Esophagus squamous epithelium (tissue), 5 donors: ENCODE measurements at regions not wholly inside any gene's neighbourhood (a gene's known extent, or its start where the extent isn't known, plus 50 kb on each side); places are given as distances from the start of the nearest gene placed in this dataset.
"Not testable (repeated sequence)": the region's sequence is repeated elsewhere in the genome, so short reads cannot be mapped to it uniquely, and the experiment has no call there.

Experiments used
- DNase-seq: peaks from one replicate; lab custom pipeline; 2025; lab: John Stamatoyannopoulos, UW
- H3K27ac ChIP-seq, 4 donors: fragments of 200-600 bp; sonication (generic); one replicate each; pipeline ENCODE4 v1.5.1; 2016 to 2019; ENCODE audit warnings: mild to moderate bottlenecking in 1 of 4
- H3K27me3 ChIP-seq, 4 donors: fragments of 200-600 bp; sonication (generic); 1 replicate in 3 of 4; 2 replicates in 1 of 4; pipeline versions ENCODE4 v1.5.1 to v1.6.0; 2017 to 2021; ENCODE audit warnings: antibody characterized with exemption in 1 of 4
- H3K36me3 ChIP-seq, 3 donors: fragments of 200-600 bp; sonication (generic); one replicate each; pipeline ENCODE4 v1.5.1; 2016 to 2019
- H3K4me1 ChIP-seq, 3 donors: fragments of 200-600 bp; sonication (generic); one replicate each; pipeline ENCODE4 v1.5.1; 2017 to 2019
- H3K4me3 ChIP-seq, 4 donors: fragments of 200-600 bp; sonication (generic); 1 replicate in 3 of 4; 2 replicates in 1 of 4; pipeline ENCODE4 v1.5.1; 2016 to 2019; ENCODE audit warnings: mild to moderate bottlenecking in 2 of 4, moderate library complexity in 1 of 4
- H3K9me3 ChIP-seq, 3 donors: fragments of 200-600 bp; sonication (generic); one replicate each; pipeline ENCODE4 v1.5.1; 2016 to 2019
- POLR2A ChIP-seq, 4 donors: fragments of 450-650 bp; IDR thresholded peaks; one replicate each; pipeline ENCODE4 v1.6.1; 2017; ENCODE audit warnings: antibody characterized with exemption in 4 of 4, mild to moderate bottlenecking in 4 of 4, moderate library complexity in 3 of 4
- WGBS, 2 donors: methylation state at CpG; one replicate each; pipeline ENCODE4 v1.1.5; 2018; 5-methylcytosine and 5-hydroxymethylcytosine counted together
- intact Hi-C: fragments of 100-400 bp; cut with DNase I; formaldehyde crosslinking; loops from one replicate; pipeline ENCODE4 v1.15.0; 2022
- TF ChIP-seq, protein P1 (sequence below), 6 experiments: fragments of 450-650 bp in 4 of 6; fragments of 200-600 bp in 2 of 6; sonication (generic) in 2 of 6; IDR thresholded peaks; one replicate each; pipeline ENCODE4 v1.5.1; 2016 to 2019; ENCODE audit warnings: antibody characterized with exemption in 6 of 6, mild to moderate bottlenecking in 4 of 6, moderate library complexity in 4 of 6
- donor health status: DM: yes; HTN: yes; CAD: no.

GRCh38 chr6:67882436-67883311 lies 752.4 kb upstream of the ADGRB3 start:
- no peaks in the 10 kb centered on the region for H3K27me3 ChIP-seq
- WGBS, 2 donors = 71 to 74% methylated on average over 5 of the region's 5 CpGs
- H3K27ac ChIP-seq = no peak overlapping the region
- no peak for DNase-seq
- intact Hi-C loops = no loop called here
- H3K9me3 ChIP-seq = peaks cover 0 to 21% (median 0%) of the 10 kb centered on the region in 3 donors
- TF ChIP-seq, protein P1, sequence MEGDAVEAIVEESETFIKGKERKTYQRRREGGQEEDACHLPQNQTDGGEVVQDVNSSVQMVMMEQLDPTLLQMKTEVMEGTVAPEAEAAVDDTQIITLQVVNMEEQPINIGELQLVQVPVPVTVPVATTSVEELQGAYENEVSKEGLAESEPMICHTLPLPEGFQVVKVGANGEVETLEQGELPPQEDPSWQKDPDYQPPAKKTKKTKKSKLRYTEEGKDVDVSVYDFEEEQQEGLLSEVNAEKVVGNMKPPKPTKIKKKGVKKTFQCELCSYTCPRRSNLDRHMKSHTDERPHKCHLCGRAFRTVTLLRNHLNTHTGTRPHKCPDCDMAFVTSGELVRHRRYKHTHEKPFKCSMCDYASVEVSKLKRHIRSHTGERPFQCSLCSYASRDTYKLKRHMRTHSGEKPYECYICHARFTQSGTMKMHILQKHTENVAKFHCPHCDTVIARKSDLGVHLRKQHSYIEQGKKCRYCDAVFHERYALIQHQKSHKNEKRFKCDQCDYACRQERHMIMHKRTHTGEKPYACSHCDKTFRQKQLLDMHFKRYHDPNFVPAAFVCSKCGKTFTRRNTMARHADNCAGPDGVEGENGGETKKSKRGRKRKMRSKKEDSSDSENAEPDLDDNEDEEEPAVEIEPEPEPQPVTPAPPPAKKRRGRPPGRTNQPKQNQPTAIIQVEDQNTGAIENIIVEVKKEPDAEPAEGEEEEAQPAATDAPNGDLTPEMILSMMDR (IDR thresholded peaks at IDR 0.05) = no peak
- no peak for TF ChIP-seq POLR2A (IDR thresholded peaks at IDR 0.05)
- H3K4me3 ChIP-seq = no peak overlapping the region
- no peaks in the 10 kb centered on the region for H3K36me3 ChIP-seq
- no peaks in the 10 kb centered on the region for H3K4me1 ChIP-seq

DNA sequence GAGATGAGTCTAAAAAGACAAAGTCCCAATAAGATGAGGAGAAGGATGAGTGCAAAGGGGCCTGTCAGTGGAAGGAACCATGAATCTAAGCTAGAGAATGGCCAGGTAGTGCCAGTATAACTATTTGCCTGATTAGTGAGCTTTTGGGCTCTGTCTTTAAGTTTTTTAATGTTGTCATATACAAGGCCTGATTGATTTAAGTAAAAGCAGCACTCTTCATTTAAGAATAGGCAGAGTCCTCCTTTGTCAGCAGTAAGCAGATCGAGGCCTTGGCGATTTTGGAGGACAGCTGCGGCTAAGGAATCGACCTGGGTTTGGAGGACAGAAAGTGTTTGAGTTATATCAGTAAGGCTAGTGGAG lies 753.4 kb upstream of the ADGRB3 start:
- Histone ChIP-seq H3K36me3 (no peaks in the 10 kb centered on the region), H3K9me3 (peaks cover 0 to 17% (median 0%) of the 10 kb centered on the region in 3 donors), H3K27me3 (no peaks in the 10 kb centered on the region), H3K27ac (no peak overlapping the region), H3K4me3 (no peak overlapping the region), H3K4me1 (no peaks in the 10 kb centered on the region)
- WGBS, 2 donors = 76 to 77% methylated on average over 4 of the region's 4 CpGs
- TF ChIP-seq POLR2A (IDR thresholded peaks at IDR 0.05) = no peak
- TF ChIP-seq, protein P1 (IDR thresholded peaks at IDR 0.05) = no peak
- intact Hi-C loops = no loop called here
- no peak for DNase-seq

GRCh38 chr6:67880939-67881705 lies 754.0 kb upstream of the ADGRB3 start:
- Histone ChIP-seq H3K36me3 (no peaks in the 10 kb centered on the region), H3K27me3 (no peaks in the 10 kb centered on the region), H3K9me3 (peaks cover 0 to 11% (median 0%) of the 10 kb centered on the region in 3 donors), H3K27ac (no peak overlapping the region), H3K4me3 (no peak overlapping the region), H3K4me1 (no peaks in the 10 kb centered on the region)
- TF ChIP-seq POLR2A (IDR thresholded peaks at IDR 0.05) = no peak
- TF ChIP-seq, protein P1 (IDR thresholded peaks at IDR 0.05) = no peak
- WGBS, 2 donors = 79 to 81% methylated on average over 16 of the region's 16 CpGs
- no peak for DNase-seq
- intact Hi-C loops = no loop called here

- WGBS, 2 donors = 83% methylated on average over 3 of the region's 4 CpGs; no CpG with 5 or more reads in 1 of the 2 donors
- H3K27ac ChIP-seq, intact Hi-C loops, H3K4me1 ChIP-seq, DNase-seq, H3K36me3 ChIP-seq, H3K27me3 ChIP-seq, H3K4me3 ChIP-seq, H3K9me3 ChIP-seq: not testable (repeated sequence)
Measured at GRCh38 chr6:67880343-67880742, 754.7 kb upstream of the ADGRB3 start.

DNA sequence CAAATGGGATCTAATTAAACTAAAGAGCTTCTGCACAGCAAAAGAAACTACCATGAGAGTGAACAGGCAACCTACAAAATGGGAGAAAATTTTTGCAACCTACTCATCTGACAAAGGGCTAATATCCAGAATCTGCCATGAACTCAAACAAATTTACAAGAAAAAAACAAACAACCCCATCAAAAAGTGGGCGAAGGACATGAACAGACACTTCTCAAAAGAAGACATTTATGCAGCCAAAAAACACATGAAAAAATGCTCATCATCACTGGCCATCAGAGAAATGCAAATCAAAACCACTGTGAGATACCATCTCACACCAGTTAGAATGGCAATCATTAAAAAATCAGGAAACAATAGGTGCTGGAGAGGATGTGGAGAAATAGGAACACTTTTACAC lies 755.2 kb upstream of the ADGRB3 start:
- H3K27me3 ChIP-seq, intact Hi-C loops, H3K36me3 ChIP-seq, H3K4me1 ChIP-seq, H3K9me3 ChIP-seq, H3K27ac ChIP-seq, H3K4me3 ChIP-seq, DNase-seq: not testable (repeated sequence)
- WGBS, 2 donors = 67 to 71% methylated on average over 1 of the region's 1 CpG

GRCh38 chr6:67879105-67879904 lies 755.8 kb upstream of the ADGRB3 start:
- WGBS, 2 donors = 71 to 100% methylated on average over 1 of the region's 1 CpG
- not testable (repeated sequence) for H3K9me3 ChIP-seq

GRCh38 chr6:67878216-67878615 lies 756.9 kb upstream of the ADGRB3 start:
- DNase-seq, H3K36me3 ChIP-seq, H3K4me1 ChIP-seq, intact Hi-C loops, H3K4me3 ChIP-seq, H3K27me3 ChIP-seq, H3K9me3 ChIP-seq, H3K27ac ChIP-seq: not testable (repeated sequence)
- WGBS, 2 donors = 81 to 84% methylated on average over 7 of the region's 7 CpGs

More at GRCh38 chr6:67879105-67879904, 755.8 kb upstream of the ADGRB3 start:
- H3K27ac ChIP-seq, H3K36me3 ChIP-seq, H3K4me3 ChIP-seq, H3K27me3 ChIP-seq, H3K4me1 ChIP-seq, DNase-seq, intact Hi-C loops: not testable (repeated sequence)
